ENCODE measurements at regions not wholly inside any gene's neighbourhood (a gene's known extent, or its start where the extent isn't known, plus 50 kb on each side); places are given as distances from the start of the nearest gene placed in this dataset.

DNA sequence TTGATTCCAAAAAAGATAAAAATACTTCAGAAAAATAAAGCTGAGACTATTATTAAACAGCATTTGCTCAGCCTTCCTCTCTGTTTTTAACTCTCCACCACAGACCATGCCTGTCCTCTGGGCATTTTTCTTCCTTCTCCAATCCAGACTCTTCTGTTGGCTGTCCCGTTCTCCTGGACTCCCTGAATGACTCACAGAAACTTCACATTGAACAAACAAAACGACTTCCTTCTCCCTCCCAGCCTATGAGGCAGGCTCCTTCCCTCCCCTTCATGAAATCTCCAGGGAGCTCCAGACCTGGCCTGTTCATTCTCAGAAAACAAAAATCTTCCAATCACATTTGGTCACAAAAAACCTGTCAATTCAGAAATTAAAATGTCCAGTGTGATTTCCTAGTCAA, 421.3 kb downstream of the NPHP4 start:
- Histone ChIP-seq H3K4me3 (no peak overlapping the region), H3K27ac (no peak overlapping the region), H3K27me3 (peaks cover 0 to 8% (median 0%) of the 10 kb centered on the region in 3 donors), H3K36me3 (no peaks in the 10 kb centered on the region), H3K4me1 (no peaks in the 10 kb centered on the region), H3K9me3 (peaks cover 0 to 11% (median 7%) of the 10 kb centered on the region in 4 donors)
- WGBS, 5 donors: 8 to 22% (median 15%) methylated on average over 2 of the region's 2 CpGs
- DNase-seq: no peak
- intact Hi-C loops (cut with DNase I; ENCODE audit: low total_unique reads): no loop called here
- TF ChIP-seq POLR2A (IDR thresholded peaks at IDR 0.05): no peak
- no peak for TF ChIP-seq EP300 (IDR thresholded peaks at IDR 0.05)
- no peak for TF ChIP-seq POLR2AphosphoS5 (IDR thresholded peaks at IDR 0.05)
- TF ChIP-seq, protein P1, sequence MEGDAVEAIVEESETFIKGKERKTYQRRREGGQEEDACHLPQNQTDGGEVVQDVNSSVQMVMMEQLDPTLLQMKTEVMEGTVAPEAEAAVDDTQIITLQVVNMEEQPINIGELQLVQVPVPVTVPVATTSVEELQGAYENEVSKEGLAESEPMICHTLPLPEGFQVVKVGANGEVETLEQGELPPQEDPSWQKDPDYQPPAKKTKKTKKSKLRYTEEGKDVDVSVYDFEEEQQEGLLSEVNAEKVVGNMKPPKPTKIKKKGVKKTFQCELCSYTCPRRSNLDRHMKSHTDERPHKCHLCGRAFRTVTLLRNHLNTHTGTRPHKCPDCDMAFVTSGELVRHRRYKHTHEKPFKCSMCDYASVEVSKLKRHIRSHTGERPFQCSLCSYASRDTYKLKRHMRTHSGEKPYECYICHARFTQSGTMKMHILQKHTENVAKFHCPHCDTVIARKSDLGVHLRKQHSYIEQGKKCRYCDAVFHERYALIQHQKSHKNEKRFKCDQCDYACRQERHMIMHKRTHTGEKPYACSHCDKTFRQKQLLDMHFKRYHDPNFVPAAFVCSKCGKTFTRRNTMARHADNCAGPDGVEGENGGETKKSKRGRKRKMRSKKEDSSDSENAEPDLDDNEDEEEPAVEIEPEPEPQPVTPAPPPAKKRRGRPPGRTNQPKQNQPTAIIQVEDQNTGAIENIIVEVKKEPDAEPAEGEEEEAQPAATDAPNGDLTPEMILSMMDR (IDR thresholded peaks at IDR 0.05): no peak

DNA sequence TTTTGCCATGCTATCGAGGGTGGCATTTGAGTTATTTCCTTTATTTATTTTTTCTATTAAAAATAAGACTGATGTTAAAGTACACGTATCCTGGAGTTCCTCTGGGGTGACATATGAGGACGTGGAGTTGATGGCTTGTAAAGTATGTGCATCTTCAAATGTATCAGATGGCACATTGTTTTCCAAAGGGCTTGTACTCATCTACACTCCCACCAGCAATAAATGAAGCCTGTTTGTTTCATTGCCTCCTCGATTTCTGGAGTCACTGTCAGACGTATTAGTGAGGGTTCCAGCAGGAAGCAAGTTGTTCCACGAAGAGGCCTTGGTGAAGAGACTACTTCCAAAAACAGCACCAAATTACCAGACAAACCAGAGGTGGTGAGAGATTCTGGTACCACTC, 423.9 kb downstream of the NPHP4 start:
- H3K36me3 ChIP-seq: no peaks in the 10 kb centered on the region
- no peak overlapping the region for H3K4me3 ChIP-seq
- peaks cover 0 to 11% (median 7%) of the 10 kb centered on the region in 4 donors for H3K9me3 ChIP-seq
- H3K4me1 ChIP-seq: no peaks in the 10 kb centered on the region
- H3K27me3 ChIP-seq: peaks cover 0 to 10% (median 0%) of the 10 kb centered on the region in 3 donors
- H3K27ac ChIP-seq: no peak overlapping the region
- WGBS, 5 donors: 64 to 78% (median 69%) methylated on average over 6 of the region's 6 CpGs
- no peak for DNase-seq
- intact Hi-C loops (cut with DNase I; ENCODE audit: low total_unique reads): no loop called here
- TF ChIP-seq POLR2AphosphoS5 (IDR thresholded peaks at IDR 0.05): no peak
- TF ChIP-seq POLR2A (IDR thresholded peaks at IDR 0.05): no peak
- TF ChIP-seq, protein P1 (IDR thresholded peaks at IDR 0.05): no peak
- no peak for TF ChIP-seq EP300 (IDR thresholded peaks at IDR 0.05)

DNA sequence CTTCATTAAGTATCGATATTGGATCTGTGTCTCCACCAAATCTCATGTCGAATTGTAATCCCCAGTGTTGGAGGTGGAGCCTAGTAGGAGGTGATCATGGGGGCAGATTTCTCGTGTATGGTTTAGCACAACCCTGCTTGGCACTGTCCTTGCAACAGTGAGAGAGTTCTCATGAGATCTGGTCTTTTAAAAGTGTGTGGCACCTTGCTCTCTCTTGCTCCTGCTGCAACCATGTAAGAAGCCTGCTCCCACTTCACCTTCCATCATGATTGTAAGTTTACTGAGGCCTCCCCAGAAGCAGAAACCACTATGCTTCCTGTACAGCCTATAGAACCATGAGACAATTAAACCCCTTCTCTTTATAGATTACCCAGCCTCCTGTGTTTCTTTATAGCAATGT, 424.4 kb downstream of the NPHP4 start:
- Histone ChIP-seq H3K4me1 (no peaks in the 10 kb centered on the region), H3K27ac (no peak overlapping the region), H3K9me3 (peaks cover 0 to 11% (median 7%) of the 10 kb centered on the region in 4 donors), H3K27me3 (peaks cover 0 to 7% (median 0%) of the 10 kb centered on the region in 3 donors), H3K4me3 (no peak overlapping the region), H3K36me3 (no peaks in the 10 kb centered on the region)
- DNase-seq: no peak
- WGBS, 5 donors: 38 to 82% (median 67%) methylated on average over 3 of the region's 3 CpGs
- intact Hi-C loops (cut with DNase I; ENCODE audit: low total_unique reads): no loop called here
- TF ChIP-seq POLR2A (IDR thresholded peaks at IDR 0.05) (no peak), EP300 (IDR thresholded peaks at IDR 0.05) (no peak), POLR2AphosphoS5 (IDR thresholded peaks at IDR 0.05) (no peak)
- TF ChIP-seq, protein P1 (IDR thresholded peaks at IDR 0.05): no peak

- no peaks in the 10 kb centered on the region for H3K4me1 ChIP-seq
- TF ChIP-seq POLR2A (IDR thresholded peaks at IDR 0.05) (no peak), POLR2AphosphoS5 (IDR thresholded peaks at IDR 0.05) (no peak), EP300 (IDR thresholded peaks at IDR 0.05) (no peak)
- TF ChIP-seq, protein P1 (IDR thresholded peaks at IDR 0.05): no peak
- intact Hi-C loops (cut with DNase I; ENCODE audit: low total_unique reads): no loop called here
- H3K27ac ChIP-seq: no peak overlapping the region
- no peaks in the 10 kb centered on the region for H3K36me3 ChIP-seq
- no peak for DNase-seq
- peaks cover 0 to 10% (median 7%) of the 10 kb centered on the region in 4 donors for H3K9me3 ChIP-seq
- no peak overlapping the region for H3K4me3 ChIP-seq
- 40 to 65% (median 60%) methylated on average over 1 to 4 of the region's 4 CpGs for WGBS, 5 donors
- peaks cover 0 to 7% (median 0%) of the 10 kb centered on the region in 3 donors for H3K27me3 ChIP-seq
Observed at GRCh38 chr1:5566924-5567323, 425.3 kb downstream of the NPHP4 start.
